H9 (cell line): ENCODE measurements at regions not wholly inside any gene's neighbourhood (a gene's known extent, or its start where the extent isn't known, plus 50 kb on each side); places are given as distances from the start of the nearest gene placed in this dataset.
A peak's percentile ranks its signal among the peaks of the same experiment; 100 is the strongest.

Source experiments
- DNase-seq: peaks from one replicate; pipeline ENCODE4 v3.0.0-alpha.2; 2017
- H2AFZ ChIP-seq: one replicate; pipeline ENCODE4 v1.6.1; 2013; ENCODE audit warnings: mild to moderate bottlenecking, low read length, control low read depth, moderate library complexity
- H2AK5ac ChIP-seq: 2 replicates; pipeline ENCODE4 v1.6.1; 2013; ENCODE audit warnings: low read length, control low read depth, mixed read lengths; ENCODE audit not compliant: insufficient read length
- H2BK120ac ChIP-seq: one replicate; pipeline ENCODE4 v1.6.1; 2013; ENCODE audit warnings: low read depth, mild to moderate bottlenecking, low read length, control low read depth, inconsistent platforms; ENCODE audit not compliant: poor library complexity, severe bottlenecking
- H2BK12ac ChIP-seq: 2 replicates; pipeline ENCODE4 v1.6.1; 2013; ENCODE audit warnings: low read length, control low read depth, mixed read lengths, low read depth; ENCODE audit not compliant: insufficient read length
- H2BK15ac ChIP-seq: 2 replicates; pipeline ENCODE4 v1.6.1; 2013; ENCODE audit warnings: low read depth, low read length, control low read depth
- H2BK20ac ChIP-seq: one replicate; pipeline ENCODE4 v1.6.1; 2013; ENCODE audit warnings: low read depth, mild to moderate bottlenecking, low read length, control low read depth, inconsistent platforms; ENCODE audit not compliant: poor library complexity, severe bottlenecking
- H2BK5ac ChIP-seq: 2 replicates; pipeline ENCODE4 v1.6.1; 2013; ENCODE audit warnings: low read length, control low read depth, mixed read lengths; ENCODE audit not compliant: insufficient read length
- H3K14ac ChIP-seq: 2 replicates; pipeline ENCODE4 v1.6.1; 2013; ENCODE audit warnings: low read length, control low read depth; ENCODE audit not compliant: insufficient read depth
- H3K18ac ChIP-seq: 2 replicates; pipeline ENCODE4 v1.6.1; 2013; ENCODE audit warnings: low read depth, mild to moderate bottlenecking, mixed read lengths, low read length, control low read depth; ENCODE audit not compliant: insufficient read length
- H3K23ac ChIP-seq: 2 replicates; pipeline ENCODE4 v1.6.1; 2013; ENCODE audit warnings: low read length, control low read depth, mixed read lengths, low read depth; ENCODE audit not compliant: insufficient read length
- H3K23me2 ChIP-seq: 2 replicates; pipeline ENCODE4 v1.6.1; 2013; ENCODE audit warnings: low read depth, mild to moderate bottlenecking, mixed read lengths, low read length, control low read depth; ENCODE audit not compliant: insufficient read length, poor library complexity, severe bottlenecking
- H3K27ac ChIP-seq: 2 replicates; pipeline ENCODE4 v1.5.1; 2013; ENCODE audit warnings: low read length, control low read depth, mixed read lengths, low read depth; ENCODE audit not compliant: insufficient read length
- H3K27me3 ChIP-seq: 2 replicates; pipeline ENCODE4 v1.6.1; 2013; ENCODE audit warnings: low read length, control low read depth, inconsistent platforms; ENCODE audit not compliant: insufficient read depth
- H3K4ac ChIP-seq: 2 replicates; pipeline ENCODE4 v1.6.1; 2013; ENCODE audit warnings: low read depth, mild to moderate bottlenecking, control low read depth, inconsistent platforms, low read length, moderate library complexity
- H3K4me1 ChIP-seq: 2 replicates; pipeline ENCODE4 v1.6.1; 2013; ENCODE audit warnings: low read length, control low read depth, inconsistent platforms; ENCODE audit not compliant: insufficient read depth
- H3K4me2 ChIP-seq: 2 replicates; pipeline ENCODE4 v1.6.1; 2013; ENCODE audit warnings: low read length, control low read depth, mixed read lengths; ENCODE audit not compliant: insufficient read length, insufficient read depth
- H3K56ac ChIP-seq: 2 replicates; pipeline ENCODE4 v1.6.1; 2013; ENCODE audit warnings: low read depth, mild to moderate bottlenecking, mixed read lengths, low read length, control low read depth; ENCODE audit not compliant: insufficient read length
- H3K79me1 ChIP-seq: 2 replicates; pipeline ENCODE4 v1.6.1; 2013; ENCODE audit warnings: low read depth, mild to moderate bottlenecking, moderate library complexity, low read length, control low read depth, inconsistent platforms; ENCODE audit not compliant: insufficient read depth, poor library complexity, severe bottlenecking
- H3K79me2 ChIP-seq: 2 replicates; pipeline ENCODE4 v1.6.1; 2013; ENCODE audit warnings: low read length, control low read depth, inconsistent platforms; ENCODE audit not compliant: insufficient read depth
- H3K9ac ChIP-seq: 2 replicates; pipeline ENCODE4 v1.6.1; 2013; ENCODE audit warnings: low read length, control low read depth, mixed read lengths; ENCODE audit not compliant: insufficient read length; ENCODE audit errors: extremely low read depth
- H3K9me3 ChIP-seq: one replicate; pipeline ENCODE4 v1.6.1; 2013; ENCODE audit warnings: low read depth, low read length, inconsistent platforms; ENCODE audit not compliant: control insufficient read depth
- H3T11ph ChIP-seq: one replicate; pipeline ENCODE4 v1.6.1; 2013; ENCODE audit warnings: mild to moderate bottlenecking, low read length, control low read depth, inconsistent platforms
- H4K20me1 ChIP-seq: one replicate; pipeline ENCODE4 v1.6.1; 2013; ENCODE audit not compliant: control insufficient read depth, insufficient read length, insufficient read depth
- H4K5ac ChIP-seq: 2 replicates; pipeline ENCODE4 v1.6.1; 2013; ENCODE audit warnings: low read depth, mild to moderate bottlenecking, mixed read lengths, low read length, control low read depth; ENCODE audit not compliant: insufficient read length
- H4K8ac ChIP-seq: replicated peaks from 2 replicates; pipeline ENCODE4 v1.6.1; 2013; ENCODE audit warnings: low read length, control low read depth, mixed read lengths, low read depth; ENCODE audit not compliant: insufficient read length
- H4K91ac ChIP-seq: 2 replicates; pipeline ENCODE4 v1.6.1; 2013; ENCODE audit warnings: low read depth, mild to moderate bottlenecking, moderate library complexity, mixed read lengths, low read length, control low read depth; ENCODE audit not compliant: insufficient read length
- H3K27ac Mint-ChIP-seq, 3 experiments: 2 replicates in 2 of 3; 3 replicates in 1 of 3; pipeline ENCODE4 v1.8.0; 2020 to 2021; ENCODE audit warnings: mixed read lengths in 3 of 3, mild to moderate bottlenecking in 1 of 3, moderate library complexity in 1 of 3
- H3K27me3 Mint-ChIP-seq: 2 replicates; pipeline ENCODE4 v1.8.0; 2021; ENCODE audit warnings: low read depth, mild to moderate bottlenecking, moderate library complexity, mixed read lengths
- H3K36me3 Mint-ChIP-seq, 3 experiments: 2 replicates in 2 of 3; 3 replicates in 1 of 3; pipeline ENCODE4 v1.8.0; 2020 to 2021; ENCODE audit warnings: low read depth in 3 of 3, mixed read lengths in 3 of 3; ENCODE audit not compliant: insufficient read depth in 1 of 3
- H3K4me1 Mint-ChIP-seq, 2 experiments: 2 replicates each; pipeline ENCODE4 v1.8.0; 2020; ENCODE audit warnings: mixed read lengths in 2 of 2
- H3K4me3 Mint-ChIP-seq, 2 experiments: 2 replicates in 1 of 2; 3 replicates in 1 of 2; pipeline ENCODE4 v1.8.0; 2020 to 2021; ENCODE audit warnings: mild to moderate bottlenecking in 2 of 2, mixed read lengths in 2 of 2, moderate library complexity in 1 of 2
- H3K9me3 Mint-ChIP-seq, 2 experiments: 2 replicates in 1 of 2; 3 replicates in 1 of 2; pipeline ENCODE4 v1.8.0; 2020; ENCODE audit warnings: mild to moderate bottlenecking in 2 of 2, mixed read lengths in 2 of 2, moderate library complexity in 1 of 2
- WGBS: extraction: QIAGEN DNeasy Blood & Tissue Kit; methylation state at CpG from one replicate; pipeline ENCODE4 v1.1.7; 2013; ENCODE audit warnings: missing lambda C conversion rate, low lambda C conversion rate, mixed read lengths; ENCODE audit not compliant: insufficient read length; ENCODE audit errors: extremely low coverage; 5-methylcytosine and 5-hydroxymethylcytosine counted together
- TF ChIP-seq, protein P1 (sequence below): fragments of 200-600 bp; sonication (generic); conservative IDR thresholded peaks from 3 replicates; pipeline ENCODE4 v1.8.0; 2021; ENCODE audit warnings: antibody characterized with exemption, mild to moderate bottlenecking

DNA sequence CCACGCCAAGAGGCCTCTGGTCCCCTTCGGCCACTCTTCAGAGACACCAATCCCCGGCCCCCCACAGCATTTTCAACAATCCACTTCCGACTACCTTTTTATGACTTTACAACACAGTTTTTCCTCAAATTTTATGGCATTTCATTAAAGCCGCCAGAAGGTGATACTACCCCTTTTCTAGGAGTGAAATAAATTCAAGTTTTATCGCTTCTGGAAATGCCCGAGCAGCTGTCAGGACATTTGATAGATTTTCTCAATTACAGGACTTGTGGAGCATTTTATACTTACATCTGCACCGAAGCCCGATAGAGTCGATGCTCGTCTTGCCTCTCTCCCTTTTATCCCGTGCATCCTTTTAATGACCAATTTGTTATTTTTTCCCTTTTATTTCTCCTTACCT lies 108.1 kb upstream of the CREB1 start:
- H3K18ac ChIP-seq, result no peak overlapping the region
- H3K9ac ChIP-seq, result no peak overlapping the region
- no peak overlapping the region for H3K4me2 ChIP-seq
- H2BK5ac ChIP-seq, result no peak overlapping the region
- Mint-ChIP-seq H3K4me3 (no peak overlapping the region; a peak in 1 of 5 replicates), H3K27ac (peak overlapping the region in 1 of 3 experiments; percentile 37; a peak in 2 of 7 replicates), H3K9me3 (no peaks in the 10 kb centered on the region; a peak in 1 of 5 replicates), H3K27me3 (no peaks in the 10 kb centered on the region), H3K4me1 (peaks cover 26 to 29% of the 10 kb centered on the region in 2 experiments), H3K36me3 (0 out of 7 replicates have a peak, but pooled peaks cover 0 to 5% (median 0%) of the 10 kb centered on the region in 3 experiments)
- H3K23ac ChIP-seq, result no peak overlapping the region
- peaks cover 17% of the 10 kb centered on the region; the same call in 1 of the 2 replicates for H3K4me1 ChIP-seq
- no peaks in the 10 kb centered on the region for H3K79me2 ChIP-seq
- H3K27ac ChIP-seq, result no peak overlapping the region
- H3K23me2 ChIP-seq, result no peaks in the 10 kb centered on the region
- H3K14ac ChIP-seq, result no peak overlapping the region
- no peak overlapping the region for H2BK12ac ChIP-seq
- WGBS, result no CpG with 5 or more reads among the region's 12 CpGs
- H4K5ac ChIP-seq, result no peak overlapping the region
- no peak overlapping the region for H2AK5ac ChIP-seq
- no peak overlapping the region for H2AFZ ChIP-seq
- no peak overlapping the region for H2BK15ac ChIP-seq
- H4K91ac ChIP-seq, result no peak overlapping the region
- H3K4ac ChIP-seq, result no peak overlapping the region
- no peak for DNase-seq
- H2BK20ac ChIP-seq, result no peak overlapping the region
- TF ChIP-seq, protein P1, sequence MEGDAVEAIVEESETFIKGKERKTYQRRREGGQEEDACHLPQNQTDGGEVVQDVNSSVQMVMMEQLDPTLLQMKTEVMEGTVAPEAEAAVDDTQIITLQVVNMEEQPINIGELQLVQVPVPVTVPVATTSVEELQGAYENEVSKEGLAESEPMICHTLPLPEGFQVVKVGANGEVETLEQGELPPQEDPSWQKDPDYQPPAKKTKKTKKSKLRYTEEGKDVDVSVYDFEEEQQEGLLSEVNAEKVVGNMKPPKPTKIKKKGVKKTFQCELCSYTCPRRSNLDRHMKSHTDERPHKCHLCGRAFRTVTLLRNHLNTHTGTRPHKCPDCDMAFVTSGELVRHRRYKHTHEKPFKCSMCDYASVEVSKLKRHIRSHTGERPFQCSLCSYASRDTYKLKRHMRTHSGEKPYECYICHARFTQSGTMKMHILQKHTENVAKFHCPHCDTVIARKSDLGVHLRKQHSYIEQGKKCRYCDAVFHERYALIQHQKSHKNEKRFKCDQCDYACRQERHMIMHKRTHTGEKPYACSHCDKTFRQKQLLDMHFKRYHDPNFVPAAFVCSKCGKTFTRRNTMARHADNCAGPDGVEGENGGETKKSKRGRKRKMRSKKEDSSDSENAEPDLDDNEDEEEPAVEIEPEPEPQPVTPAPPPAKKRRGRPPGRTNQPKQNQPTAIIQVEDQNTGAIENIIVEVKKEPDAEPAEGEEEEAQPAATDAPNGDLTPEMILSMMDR, result no peak
- H3K56ac ChIP-seq, result no peak overlapping the region
- H4K20me1 ChIP-seq, result no peaks in the 10 kb centered on the region
- H3K27me3 ChIP-seq, result no peaks in the 10 kb centered on the region
- H4K8ac ChIP-seq, result no peak overlapping the region
- no peaks in the 10 kb centered on the region for H3K79me1 ChIP-seq
- no peak overlapping the region for H2BK120ac ChIP-seq
- H3T11ph ChIP-seq, result no peak overlapping the region
- no peaks in the 10 kb centered on the region for H3K9me3 ChIP-seq
